MM.1S (cell line): ENCODE measurements at regions not wholly inside any gene's neighbourhood (a gene's known extent, or its start where the extent isn't known, plus 50 kb on each side); places are given as distances from the start of the nearest gene placed in this dataset.

ENCODE experiments used
- EZH2 ChIP-seq: fragments of 300-600 bp; sonication (generic); optimal IDR thresholded peaks from 2 replicates; pipeline ENCODE3; 2017; ENCODE audit warnings: low read depth, mild to moderate bottlenecking, antibody characterized with exemption, low read length, mixed read lengths
- EZH2phosphoT487 ChIP-seq: fragments of 300-600 bp; sonication (generic); IDR thresholded peaks from 2 replicates; pipeline ENCODE4 v1.6.1; 2018; ENCODE audit warnings: antibody characterized with exemption, low read length
- TF ChIP-seq, protein P1 (sequence below): fragments of 300-600 bp; sonication (generic); IDR thresholded peaks from 2 replicates; pipeline ENCODE4 v1.5.1; 2016; ENCODE audit warnings: antibody characterized with exemption, low read length, mixed read lengths

DNA sequence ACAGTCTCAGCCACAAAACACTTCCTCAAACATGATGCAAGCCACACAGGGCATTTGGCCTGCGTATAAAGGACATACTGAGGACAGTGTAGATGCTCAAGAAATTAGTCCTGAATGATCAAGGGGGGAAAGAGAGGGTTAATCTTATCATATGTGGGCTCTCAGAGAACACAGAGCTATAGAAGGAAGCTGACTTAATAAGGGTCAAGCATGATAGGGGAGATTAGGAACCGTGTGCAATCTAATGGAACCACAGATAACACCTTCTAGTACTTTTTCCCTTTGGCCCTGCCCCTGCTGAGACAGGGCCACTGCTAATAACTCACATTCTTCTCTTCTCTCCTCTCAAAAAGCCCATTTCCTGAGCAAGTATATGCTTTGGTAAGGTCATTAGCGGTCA lies 114.1 kb upstream of the ADAMTS9 start:
- TF ChIP-seq, protein P1, sequence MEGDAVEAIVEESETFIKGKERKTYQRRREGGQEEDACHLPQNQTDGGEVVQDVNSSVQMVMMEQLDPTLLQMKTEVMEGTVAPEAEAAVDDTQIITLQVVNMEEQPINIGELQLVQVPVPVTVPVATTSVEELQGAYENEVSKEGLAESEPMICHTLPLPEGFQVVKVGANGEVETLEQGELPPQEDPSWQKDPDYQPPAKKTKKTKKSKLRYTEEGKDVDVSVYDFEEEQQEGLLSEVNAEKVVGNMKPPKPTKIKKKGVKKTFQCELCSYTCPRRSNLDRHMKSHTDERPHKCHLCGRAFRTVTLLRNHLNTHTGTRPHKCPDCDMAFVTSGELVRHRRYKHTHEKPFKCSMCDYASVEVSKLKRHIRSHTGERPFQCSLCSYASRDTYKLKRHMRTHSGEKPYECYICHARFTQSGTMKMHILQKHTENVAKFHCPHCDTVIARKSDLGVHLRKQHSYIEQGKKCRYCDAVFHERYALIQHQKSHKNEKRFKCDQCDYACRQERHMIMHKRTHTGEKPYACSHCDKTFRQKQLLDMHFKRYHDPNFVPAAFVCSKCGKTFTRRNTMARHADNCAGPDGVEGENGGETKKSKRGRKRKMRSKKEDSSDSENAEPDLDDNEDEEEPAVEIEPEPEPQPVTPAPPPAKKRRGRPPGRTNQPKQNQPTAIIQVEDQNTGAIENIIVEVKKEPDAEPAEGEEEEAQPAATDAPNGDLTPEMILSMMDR = no peak
- no peak for TF ChIP-seq EZH2
- TF ChIP-seq EZH2phosphoT487 = no peak
